GM21717 (cell line): ENCODE measurements at regions not wholly inside any gene's neighbourhood (a gene's known extent, or its start where the extent isn't known, plus 50 kb on each side); places are given as distances from the start of the nearest gene placed in this dataset.

Source experiments
- ATAC-seq: cut with Tn5 transposase; IDR thresholded peaks from one replicate; pipeline ENCODE4 v1.9.1; 2021; ENCODE audit warnings: mild to moderate bottlenecking, moderate library complexity; ENCODE audit not compliant: unreplicated experiment

- no peak for ATAC-seq
Measured at GRCh38 chr4:147303174-147303872, 177.6 kb upstream of the EDNRA start.

- ATAC-seq, result no peak
Measured at GRCh38 chr4:147303873-147304229, 177.0 kb upstream of the EDNRA start.

GRCh38 chr4:147307896-147308674 is 172.8 kb upstream of the EDNRA start:
- no peak for ATAC-seq

- ATAC-seq, result no peak
Measured at GRCh38 chr4:147309434-147309833, 171.5 kb upstream of the EDNRA start.

GRCh38 chr4:147310312-147310711 is 170.6 kb upstream of the EDNRA start:
- no peak for ATAC-seq

GRCh38 chr4:147311956-147312355 is 168.9 kb upstream of the EDNRA start:
- ATAC-seq, result no peak

GRCh38 chr4:147312376-147313046 is 168.4 kb upstream of the EDNRA start:
- no peak for ATAC-seq

GRCh38 chr4:147313108-147313507 is 167.8 kb upstream of the EDNRA start:
- no peak for ATAC-seq

- ATAC-seq, result no peak
Measured at GRCh38 chr4:147318586-147318985, 162.3 kb upstream of the EDNRA start.

- ATAC-seq, result no peak
Measured at GRCh38 chr4:147325571-147325981, 155.3 kb upstream of the EDNRA start.

GRCh38 chr4:147326591-147326990 is 154.3 kb upstream of the EDNRA start:
- no peak for ATAC-seq

GRCh38 chr4:147327322-147327721 is 153.6 kb upstream of the EDNRA start:
- no peak for ATAC-seq

- ATAC-seq, result no peak
Measured at GRCh38 chr4:147328189-147328588, 152.7 kb upstream of the EDNRA start.

GRCh38 chr4:147328756-147329446 is 152.0 kb upstream of the EDNRA start:
- ATAC-seq, result no peak

GRCh38 chr4:147332091-147332490 is 148.8 kb upstream of the EDNRA start:
- no peak for ATAC-seq

- no peak for ATAC-seq
Measured at GRCh38 chr4:147334478-147334877, 146.4 kb upstream of the EDNRA start.

- no peak for ATAC-seq
Measured at GRCh38 chr4:147335183-147335582, 145.7 kb upstream of the EDNRA start.

GRCh38 chr4:147336252-147336651 is 144.6 kb upstream of the EDNRA start:
- ATAC-seq, result no peak

GRCh38 chr4:147339100-147339499 is 141.8 kb upstream of the EDNRA start:
- no peak for ATAC-seq

GRCh38 chr4:147340111-147340510 is 140.8 kb upstream of the EDNRA start:
- no peak for ATAC-seq

- no peak for ATAC-seq
Measured at GRCh38 chr4:147340591-147341120, 140.2 kb upstream of the EDNRA start.
